Omental fat pad (tissue), 3 donors: ENCODE measurements at regions not wholly inside any gene's neighbourhood (a gene's known extent, or its start where the extent isn't known, plus 50 kb on each side); places are given as distances from the start of the nearest gene placed in this dataset.

Source experiments
- ATAC-seq: fragments of 150-250 bp; one replicate; pipeline ENCODE4 v1.9.1; 2016; ENCODE audit warnings: mild to moderate bottlenecking, moderate library complexity; ENCODE audit not compliant: low FRiP score
- DNase-seq: peaks from one replicate; pipeline ENCODE4 v3.0.0-alpha.2; 2019; ENCODE audit warnings: low spot score
- TF ChIP-seq, protein P1 (sequence below), 3 donors: fragments of 450-650 bp; IDR thresholded peaks; one replicate each; pipeline ENCODE4 v1.5.1; 2016 to 2017; ENCODE audit warnings: antibody characterized with exemption in 3 of 3, mild to moderate bottlenecking in 3 of 3, moderate library complexity in 2 of 3

DNA sequence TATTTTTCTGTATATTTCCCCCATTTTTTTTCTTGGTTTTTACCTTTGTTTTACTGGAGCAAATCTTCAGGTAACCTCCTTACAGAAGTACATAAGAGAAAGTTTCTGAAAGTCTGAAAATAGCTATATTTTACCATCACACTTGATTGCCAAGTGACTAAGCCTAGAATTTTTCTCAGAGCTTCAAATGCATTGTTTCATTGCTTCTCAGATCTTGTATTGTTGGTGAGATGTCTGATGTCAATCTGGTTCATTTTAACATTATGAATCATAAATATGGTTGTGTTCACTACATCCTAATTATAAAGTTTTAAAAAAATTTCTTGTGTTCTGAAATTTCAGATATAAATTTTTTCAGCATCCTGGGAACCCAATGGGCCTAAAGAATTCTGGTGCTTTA, 228.2 kb downstream of the AHR start:
- DNase-seq, result no peak
- ATAC-seq, result no peak
- TF ChIP-seq, protein P1, sequence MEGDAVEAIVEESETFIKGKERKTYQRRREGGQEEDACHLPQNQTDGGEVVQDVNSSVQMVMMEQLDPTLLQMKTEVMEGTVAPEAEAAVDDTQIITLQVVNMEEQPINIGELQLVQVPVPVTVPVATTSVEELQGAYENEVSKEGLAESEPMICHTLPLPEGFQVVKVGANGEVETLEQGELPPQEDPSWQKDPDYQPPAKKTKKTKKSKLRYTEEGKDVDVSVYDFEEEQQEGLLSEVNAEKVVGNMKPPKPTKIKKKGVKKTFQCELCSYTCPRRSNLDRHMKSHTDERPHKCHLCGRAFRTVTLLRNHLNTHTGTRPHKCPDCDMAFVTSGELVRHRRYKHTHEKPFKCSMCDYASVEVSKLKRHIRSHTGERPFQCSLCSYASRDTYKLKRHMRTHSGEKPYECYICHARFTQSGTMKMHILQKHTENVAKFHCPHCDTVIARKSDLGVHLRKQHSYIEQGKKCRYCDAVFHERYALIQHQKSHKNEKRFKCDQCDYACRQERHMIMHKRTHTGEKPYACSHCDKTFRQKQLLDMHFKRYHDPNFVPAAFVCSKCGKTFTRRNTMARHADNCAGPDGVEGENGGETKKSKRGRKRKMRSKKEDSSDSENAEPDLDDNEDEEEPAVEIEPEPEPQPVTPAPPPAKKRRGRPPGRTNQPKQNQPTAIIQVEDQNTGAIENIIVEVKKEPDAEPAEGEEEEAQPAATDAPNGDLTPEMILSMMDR (IDR thresholded peaks at IDR 0.05), result no peak

DNA sequence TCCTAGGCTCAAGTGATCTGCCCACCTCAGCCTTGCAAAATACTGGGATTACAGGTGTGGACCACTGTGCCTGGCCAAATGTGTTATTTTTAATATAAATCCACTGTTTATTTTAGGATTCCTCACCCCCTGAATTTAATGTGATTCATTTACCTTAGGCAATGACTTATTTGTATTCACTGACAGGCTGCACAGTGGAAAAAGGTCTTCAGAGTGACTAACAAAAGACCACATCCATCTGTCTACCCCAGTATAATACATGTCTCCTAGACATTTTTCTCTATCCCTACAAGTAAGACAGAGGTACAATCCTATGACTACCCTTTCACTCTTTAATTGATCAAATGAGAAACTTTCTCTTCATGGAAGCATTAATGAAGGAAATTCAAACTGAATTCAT, 230.2 kb downstream of the AHR start:
- TF ChIP-seq, protein P1 (IDR thresholded peaks at IDR 0.05), result no peak
- ATAC-seq (no peak), DNase-seq (no peak)

DNA sequence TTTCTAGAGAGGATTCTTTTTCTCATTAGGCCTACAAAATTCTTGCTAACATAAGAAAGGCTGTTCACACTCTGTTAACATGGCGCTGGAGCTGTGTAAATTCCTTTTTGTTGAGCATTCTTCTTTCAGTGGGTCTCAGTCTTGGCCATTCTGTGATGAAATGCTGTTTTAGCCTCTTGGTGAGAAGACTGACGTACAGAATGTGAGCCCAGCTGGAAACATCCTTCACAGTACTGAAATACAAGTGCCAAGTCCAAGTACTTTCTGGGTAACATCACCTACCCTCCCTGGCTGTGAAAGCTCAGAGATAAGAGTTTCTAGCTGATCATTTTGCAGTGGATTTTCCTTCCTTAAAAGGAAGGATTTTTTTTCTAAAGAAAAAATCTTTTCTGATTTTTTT, 231.8 kb downstream of the AHR start:
- ATAC-seq (peak; percentile 75), DNase-seq (no peak)
- TF ChIP-seq, protein P1 (IDR thresholded peaks at IDR 0.05), result no peak

DNA sequence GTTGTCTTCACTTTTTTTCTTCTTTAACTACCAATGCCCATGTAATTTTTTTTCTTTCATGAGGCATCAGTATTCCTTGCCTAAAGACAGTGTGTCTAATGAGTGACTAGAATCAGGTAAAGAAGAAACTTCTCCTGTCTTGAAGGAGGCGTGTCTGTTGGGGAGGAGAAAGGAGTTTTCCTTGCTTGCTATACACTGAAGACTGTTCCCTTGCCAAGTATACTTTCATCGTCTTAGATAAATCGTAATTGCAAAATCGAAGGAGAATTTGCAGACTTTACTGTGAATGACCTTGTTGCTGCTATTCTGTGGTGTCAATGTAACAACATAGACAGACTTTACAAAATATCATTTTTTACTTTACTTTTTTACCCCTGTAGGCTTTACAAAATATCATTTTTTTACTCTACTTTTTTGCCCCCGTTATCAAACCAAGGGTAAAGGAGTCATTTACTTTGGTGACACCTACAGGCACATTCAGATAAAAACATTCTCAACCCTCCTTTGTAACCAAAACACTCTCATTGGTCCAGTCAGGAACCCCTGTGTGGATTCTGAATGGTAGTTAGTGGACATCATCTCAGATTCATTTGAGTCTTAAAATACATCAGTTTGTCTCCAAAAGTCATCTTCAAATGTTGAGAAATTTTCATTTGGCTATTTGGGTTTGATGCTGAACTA, 232.4 kb downstream of the AHR start:
- TF ChIP-seq, protein P1 (IDR thresholded peaks at IDR 0.05), result no peak
- DNase-seq (no peak), ATAC-seq (peak; percentile 35)

DNA sequence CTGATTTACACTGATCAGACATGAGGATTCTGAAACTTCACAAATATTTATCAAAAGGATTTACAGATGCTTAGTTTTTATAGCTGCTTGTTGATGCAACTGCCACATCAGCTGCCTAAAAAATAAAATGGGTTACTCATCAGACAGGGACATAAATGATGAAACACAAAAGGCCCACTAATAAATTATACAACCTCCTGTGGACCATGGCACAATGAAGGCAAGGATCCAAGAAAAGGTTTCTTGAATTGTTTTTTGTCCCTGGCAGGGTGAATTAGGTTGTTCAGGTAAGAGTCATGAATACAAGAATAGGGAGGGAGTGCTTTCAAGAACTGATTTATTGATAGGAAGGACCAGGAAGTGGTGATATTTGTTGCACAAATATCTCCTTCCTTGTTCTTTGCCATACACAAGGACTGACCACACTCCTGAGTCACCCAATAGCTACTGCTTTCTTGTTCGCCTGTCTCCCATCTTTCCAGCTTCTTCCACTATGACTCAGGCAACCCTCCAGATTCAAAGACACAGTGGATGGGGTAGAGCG, 234.5 kb downstream of the AHR start:
- TF ChIP-seq, protein P1 (IDR thresholded peaks at IDR 0.05), result no peak
- DNase-seq, result no peak
- no peak for ATAC-seq

DNA sequence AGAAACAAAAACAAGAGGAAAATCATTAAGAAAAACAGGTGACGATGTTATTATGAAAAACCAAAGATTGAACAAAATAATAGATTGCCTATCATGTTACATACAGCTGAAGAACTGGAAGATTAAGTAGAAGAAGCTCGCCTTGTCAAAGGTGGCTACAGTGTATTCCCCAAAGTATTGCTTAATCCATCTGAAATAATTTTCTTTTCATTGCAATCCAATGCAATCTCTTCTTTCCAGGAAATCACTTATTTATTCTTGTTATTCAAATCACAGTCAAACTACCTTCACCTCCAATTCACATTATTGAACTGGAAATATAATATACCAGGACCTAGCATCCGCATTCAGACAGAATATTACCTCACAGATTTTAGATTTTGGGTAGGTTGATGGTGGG, 235.9 kb downstream of the AHR start:
- ATAC-seq (no peak), DNase-seq (no peak)
- TF ChIP-seq, protein P1 (IDR thresholded peaks at IDR 0.05), result no peak

DNA sequence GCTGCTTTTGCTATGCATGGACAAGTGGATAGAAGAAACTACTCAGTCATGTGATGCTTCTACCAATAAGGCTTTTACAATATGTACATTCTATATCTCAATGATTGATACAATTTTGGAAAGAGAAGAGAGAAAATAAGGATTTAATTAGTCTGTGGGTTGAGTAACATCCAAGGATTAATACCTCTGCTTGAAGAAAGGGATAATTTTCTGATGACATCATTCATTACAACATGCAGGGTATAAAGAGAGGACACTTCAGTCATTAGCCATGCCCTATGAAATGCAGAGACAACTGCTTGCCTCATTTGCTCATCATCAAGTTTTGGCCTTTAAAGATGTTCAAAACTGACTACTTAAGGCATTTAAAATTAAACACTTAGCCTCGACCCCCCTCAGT, 237.3 kb downstream of the AHR start:
- DNase-seq, result no peak
- ATAC-seq, result no peak
- TF ChIP-seq, protein P1 (IDR thresholded peaks at IDR 0.05), result no peak
